Hepatic stellate cell (primary cell): ENCODE measurements at regions not wholly inside any gene's neighbourhood (a gene's known extent, or its start where the extent isn't known, plus 50 kb on each side); places are given as distances from the start of the nearest gene placed in this dataset.
"Not testable (repeated sequence)": the region's sequence is repeated elsewhere in the genome, so short reads cannot be mapped to it uniquely, and the experiment has no call there.

Source experiments
- DNase-seq: peaks from one replicate; pipeline ENCODE4 v3.0.0; 2011; ENCODE audit warnings: low spot score

- no peak for DNase-seq
Observed at GRCh38 chr12:115319446-115320040, 635.6 kb upstream of the TBX3 start.

DNA sequence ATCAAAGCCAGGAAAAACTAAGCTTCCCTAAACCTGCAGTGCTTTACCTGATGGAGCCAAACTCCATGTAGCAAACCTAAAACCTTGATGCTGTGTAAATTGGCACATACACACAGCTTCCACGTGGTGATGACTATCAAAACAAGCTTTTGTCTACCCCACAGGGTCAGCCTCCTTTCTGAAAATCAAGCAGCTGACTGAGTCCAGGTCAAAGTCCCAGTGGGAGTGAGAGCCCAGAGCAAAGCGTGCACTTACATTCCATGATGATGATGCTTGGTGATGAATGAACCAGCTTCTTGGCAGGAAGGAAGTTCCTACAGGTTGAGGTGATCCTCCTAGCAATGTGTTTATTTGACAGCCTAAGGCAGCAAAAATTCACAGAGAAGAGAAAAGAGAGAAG, 630.0 kb upstream of the TBX3 start:
- no peak for DNase-seq

DNA sequence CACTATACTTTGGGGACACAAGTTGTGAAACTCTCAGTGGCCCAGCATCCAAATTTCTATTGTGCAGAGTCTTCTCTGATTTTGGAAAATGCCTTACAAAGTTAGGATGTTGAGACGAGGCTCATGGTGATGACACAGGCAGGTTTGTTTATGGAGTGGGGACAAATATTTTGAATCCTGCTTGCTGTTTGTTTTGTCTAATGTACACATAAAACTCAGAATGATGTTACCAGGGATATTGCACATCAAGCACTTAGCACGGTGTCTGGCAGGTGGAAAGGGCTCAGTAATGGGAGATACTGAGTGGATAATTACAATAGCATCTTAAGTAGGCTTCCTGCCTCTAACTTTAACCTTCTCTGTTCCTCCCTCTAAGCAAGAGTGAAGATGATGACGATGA, 628.9 kb upstream of the TBX3 start:
- DNase-seq = no peak

DNA sequence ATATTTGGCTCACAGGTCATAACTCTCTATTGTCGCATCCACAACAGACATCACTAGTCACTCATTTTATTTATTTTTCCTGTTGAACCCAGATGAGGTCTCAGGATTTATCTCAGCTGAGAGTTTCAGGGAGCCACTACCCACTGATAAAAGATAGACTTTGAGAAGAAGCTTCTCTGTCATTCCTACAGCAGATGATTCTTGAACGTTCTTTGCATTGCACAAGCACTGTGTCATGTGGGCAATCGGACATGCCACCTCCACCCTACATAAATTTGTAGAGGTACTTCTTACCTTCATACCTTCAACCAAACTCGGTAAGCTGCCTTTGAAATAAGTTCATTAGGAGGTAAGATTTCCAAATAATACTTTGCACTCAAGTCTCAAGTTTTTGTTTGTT, 627.9 kb upstream of the TBX3 start:
- no peak for DNase-seq

DNA sequence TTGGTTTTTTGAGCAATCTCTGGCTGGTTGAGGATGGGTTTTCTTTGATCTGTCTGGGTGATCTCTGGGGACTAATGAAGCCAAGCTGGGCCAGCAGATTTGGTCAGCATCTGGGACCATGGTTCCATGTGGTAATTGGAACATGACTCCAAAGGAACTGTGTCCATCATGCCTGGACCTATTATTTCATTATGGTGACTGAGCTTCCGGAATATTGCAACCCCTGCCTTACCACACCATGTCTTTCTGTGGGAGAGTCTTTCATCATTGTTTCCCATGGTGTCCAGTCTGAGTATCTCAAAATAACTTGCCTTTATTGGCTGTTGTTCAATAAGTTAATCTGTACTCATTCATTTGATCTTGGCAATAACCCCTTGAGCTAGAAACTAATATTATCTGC, 624.9 kb upstream of the TBX3 start:
- DNase-seq = no peak

DNA sequence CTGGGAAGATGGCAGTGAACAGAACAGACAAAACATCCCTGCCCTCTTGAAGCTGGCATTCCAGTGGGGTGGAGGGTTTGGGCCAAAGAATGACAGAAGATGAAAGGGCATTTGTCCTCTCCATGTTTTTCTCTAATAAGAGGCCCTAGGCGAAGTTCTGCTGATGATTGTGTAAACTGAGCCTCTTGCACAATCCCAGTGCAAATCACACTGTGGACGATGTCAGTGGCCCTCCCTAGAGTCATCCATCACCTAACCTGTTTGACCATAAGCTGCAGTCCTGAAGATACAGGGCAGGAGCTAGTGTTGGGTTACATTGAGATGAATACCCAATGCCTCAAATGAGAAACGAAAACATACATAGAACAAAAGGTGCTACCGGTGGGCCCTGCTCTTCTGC, 622.4 kb upstream of the TBX3 start:
- DNase-seq = no peak

DNA sequence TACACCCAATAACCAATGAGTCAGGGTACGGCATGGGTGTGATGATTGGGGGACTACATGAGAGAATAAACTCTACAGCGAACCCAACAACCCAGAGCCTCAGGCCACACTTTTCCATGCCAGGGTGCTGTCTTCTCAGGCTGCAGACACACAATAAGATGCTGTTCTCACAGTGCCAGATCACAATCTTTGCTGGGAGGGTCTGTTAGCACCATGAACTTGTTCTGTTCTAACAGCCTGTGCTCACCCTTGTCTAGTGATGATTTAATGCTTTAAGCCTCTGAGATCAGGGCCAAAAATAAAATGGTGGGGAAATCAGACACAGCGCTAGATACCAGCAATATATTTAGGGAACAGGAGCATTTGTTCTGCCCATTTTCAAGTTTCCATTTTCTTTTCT, 621.9 kb upstream of the TBX3 start:
- DNase-seq = no peak

- DNase-seq = no peak
Observed at GRCh38 chr12:115305275-115305674, 621.3 kb upstream of the TBX3 start.

DNA sequence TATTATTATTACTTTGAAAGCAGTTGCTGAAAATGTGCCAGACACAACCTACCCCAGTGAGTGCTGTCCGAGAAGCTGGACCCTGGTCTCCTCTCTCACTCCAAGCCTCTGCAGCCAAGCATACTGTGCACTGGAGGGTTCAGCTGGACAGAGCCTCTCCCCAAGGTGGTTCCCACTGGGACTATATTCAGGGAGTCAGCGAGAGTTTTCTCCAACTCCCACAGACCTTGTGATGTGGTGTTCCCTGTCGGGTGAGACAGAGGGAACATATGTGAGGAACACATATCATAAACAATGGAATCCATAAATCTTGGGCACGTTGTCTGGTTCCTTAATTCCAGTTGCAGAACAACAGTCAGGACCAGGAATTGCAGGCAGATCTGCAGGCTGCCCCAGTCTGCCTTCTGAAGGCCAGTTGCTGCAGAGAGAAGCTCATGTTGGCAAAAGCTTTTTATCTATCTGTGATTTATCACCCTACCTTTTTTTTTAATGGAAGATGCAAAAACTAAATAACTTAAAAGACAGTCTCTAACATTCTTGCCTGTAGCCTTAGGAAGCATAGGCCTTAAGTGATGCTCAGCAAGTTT, 619.8 kb upstream of the TBX3 start:
- no peak for DNase-seq

GRCh38 chr12:115297445-115297844, 613.5 kb upstream of the TBX3 start:
- DNase-seq = no peak

DNA sequence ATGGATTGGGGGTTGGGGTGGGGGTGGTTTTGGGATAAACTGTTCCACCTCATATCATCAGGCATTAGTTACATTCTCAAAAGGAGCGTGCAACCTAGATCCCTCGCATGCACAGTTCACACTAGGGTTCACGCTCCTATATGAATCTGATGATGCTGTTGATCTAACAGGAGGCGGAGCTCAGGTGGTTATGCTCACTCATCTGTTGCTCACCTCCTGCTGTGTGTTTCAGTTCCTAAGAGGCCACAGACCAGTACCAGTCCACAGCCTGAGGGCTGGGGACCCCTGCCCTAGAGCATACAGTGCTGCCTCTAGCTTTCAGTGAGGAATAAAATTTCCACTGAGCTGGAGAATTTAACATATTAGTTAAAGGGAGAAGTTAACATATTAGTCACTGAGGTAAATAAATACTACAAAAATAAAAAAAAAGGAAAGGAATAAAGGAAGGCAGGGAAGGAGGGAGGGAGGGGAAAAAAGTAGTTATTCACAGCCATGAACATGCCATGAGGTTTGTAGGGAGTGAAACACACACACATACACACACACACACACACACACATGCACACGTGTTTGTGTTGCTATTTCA, 612.7 kb upstream of the TBX3 start:
- DNase-seq = no peak

- no peak for DNase-seq
Observed at GRCh38 chr12:115295886-115296285, 611.9 kb upstream of the TBX3 start.

- DNase-seq = no peak
Observed at GRCh38 chr12:115294453-115295133, 610.6 kb upstream of the TBX3 start.

DNA sequence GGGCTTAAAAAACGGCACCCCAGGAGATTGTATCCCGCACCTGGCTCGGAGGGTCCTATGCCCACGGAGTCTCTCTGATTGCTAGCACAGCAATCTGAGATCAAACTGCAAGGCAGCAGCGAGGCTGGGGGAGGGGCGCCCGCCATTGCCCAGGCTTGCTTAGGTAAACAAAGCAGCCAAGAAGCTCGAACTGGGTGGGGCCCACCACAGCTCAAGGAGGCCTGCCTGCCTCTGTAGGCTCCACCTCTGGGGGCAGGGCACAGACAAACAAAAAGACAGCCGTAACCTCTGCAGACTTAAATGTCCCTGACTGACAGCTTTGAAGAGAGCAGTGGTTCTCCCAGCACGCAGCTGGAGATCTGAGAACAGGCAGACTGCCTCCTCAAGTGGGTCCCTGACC, 601.5 kb upstream of the TBX3 start:
- not testable (repeated sequence) for DNase-seq

GRCh38 chr12:115273456-115273855, 589.5 kb upstream of the TBX3 start:
- no peak for DNase-seq

- DNase-seq = no peak
Observed at GRCh38 chr12:115268451-115268850, 584.5 kb upstream of the TBX3 start.

GRCh38 chr12:115267891-115268290, 583.9 kb upstream of the TBX3 start:
- DNase-seq = no peak

- DNase-seq = no peak
Observed at GRCh38 chr12:115267464-115267863, 583.5 kb upstream of the TBX3 start.

DNA sequence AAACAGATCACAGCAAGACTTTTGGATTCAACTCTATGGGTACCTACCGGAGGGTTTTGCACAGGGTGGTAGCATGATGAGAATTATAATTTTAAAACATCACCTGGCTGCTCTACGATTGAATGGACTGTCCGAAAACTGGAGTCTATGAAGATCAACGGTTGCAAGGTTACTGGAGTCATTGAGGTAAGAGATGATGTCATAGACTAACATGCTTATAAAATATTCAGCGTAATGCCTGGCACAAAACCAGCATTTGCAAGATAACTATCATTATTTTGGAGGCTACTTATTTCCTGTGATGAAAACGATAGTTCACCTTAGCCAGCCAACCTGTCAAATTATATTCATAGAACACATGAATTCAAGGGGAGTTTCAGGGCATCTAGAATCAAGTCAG, 580.6 kb upstream of the TBX3 start:
- DNase-seq = no peak

DNA sequence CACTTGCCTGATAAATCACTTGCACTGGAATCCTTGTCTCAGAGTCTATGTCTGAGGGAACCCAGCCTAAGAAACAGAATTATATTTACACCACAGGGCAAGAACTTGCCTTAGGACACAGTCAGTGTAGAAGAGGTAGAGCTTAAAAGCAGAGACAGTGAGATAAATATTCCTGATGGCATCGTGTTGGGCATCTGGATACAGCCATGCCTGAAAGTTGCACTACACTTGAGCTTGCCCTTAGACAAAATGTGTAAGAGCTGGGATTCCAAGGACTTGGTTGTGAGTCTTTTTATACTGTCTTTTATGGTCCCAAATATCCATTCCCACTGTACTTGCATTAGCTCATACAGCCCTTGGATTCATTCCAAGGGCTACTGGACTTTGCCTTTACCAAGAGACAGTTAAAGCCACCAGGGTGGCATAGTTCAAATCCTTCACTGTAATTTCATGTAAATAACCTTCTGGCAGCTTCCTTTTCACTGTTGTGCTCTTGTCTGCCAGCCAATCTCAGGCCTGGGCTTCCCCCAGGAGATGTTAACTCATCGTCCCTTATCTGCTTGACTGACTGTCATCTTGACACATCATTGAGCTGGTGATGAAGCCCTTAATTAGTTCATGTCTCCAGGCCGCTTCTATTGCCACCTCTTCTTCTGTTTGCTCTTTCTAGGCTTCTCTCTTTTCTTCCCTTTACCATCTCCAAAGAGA, 577.9 kb upstream of the TBX3 start:
- no peak for DNase-seq

DNA sequence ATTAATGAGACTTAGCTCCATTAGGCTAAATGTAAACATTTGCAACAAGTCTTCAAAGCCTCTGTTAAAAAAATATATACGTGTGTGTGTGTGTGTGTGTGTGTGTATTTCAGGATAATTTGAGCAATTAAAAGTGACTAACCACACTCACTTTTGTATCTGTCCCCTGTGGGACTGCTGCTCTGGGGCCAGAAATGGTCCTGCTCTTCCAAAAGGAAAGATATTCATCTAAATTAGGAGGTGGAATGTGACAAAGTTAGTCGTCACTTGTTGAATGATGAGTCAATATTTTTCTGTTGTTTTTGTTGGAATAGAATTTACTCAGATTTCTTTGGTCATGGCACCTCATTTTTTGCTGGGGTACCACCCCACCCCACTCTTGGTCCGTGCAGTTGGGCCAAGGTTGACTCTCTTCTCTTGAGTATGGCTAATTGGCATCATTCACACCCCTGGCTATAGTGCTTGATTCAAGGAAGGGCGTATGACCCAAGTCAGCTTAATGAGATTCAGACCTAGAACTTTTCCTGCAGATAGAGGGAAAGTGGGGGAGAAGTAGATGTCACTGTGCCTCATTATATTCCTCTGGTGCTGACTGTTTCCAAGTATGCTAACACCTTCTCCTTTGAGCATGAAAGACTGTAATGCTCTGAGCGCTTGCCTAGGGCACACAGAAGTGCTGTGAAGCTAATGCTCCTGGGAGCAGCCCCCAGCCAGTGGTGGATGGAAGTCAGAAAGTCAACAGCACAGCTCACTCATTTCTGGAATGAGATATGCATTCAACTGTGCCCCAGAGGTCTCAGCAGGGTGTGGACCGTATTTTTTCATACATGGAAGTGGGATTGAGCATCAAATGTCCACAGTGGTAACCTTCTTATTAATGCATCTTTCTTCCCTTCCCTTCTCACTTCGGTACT, 577.0 kb upstream of the TBX3 start:
- DNase-seq = no peak
